Kidney epithelial cell (primary cell): ENCODE measurements at regions not wholly inside any gene's neighbourhood (a gene's known extent, or its start where the extent isn't known, plus 50 kb on each side); places are given as distances from the start of the nearest gene placed in this dataset.

ENCODE experiments used
- DNase-seq: peaks from one replicate; pipeline ENCODE4 v3.0.0-alpha.2; 2010; ENCODE audit warnings: low read depth
- H3K27me3 ChIP-seq: 2 replicates; pipeline ENCODE4 v1.6.0; 2011; ENCODE audit warnings: low read length; ENCODE audit not compliant: control insufficient read depth, insufficient read depth
- H3K36me3 ChIP-seq: 2 replicates; pipeline ENCODE4 v1.5.1; 2011; ENCODE audit warnings: low read length; ENCODE audit not compliant: control insufficient read depth, insufficient read depth
- H3K4me3 ChIP-seq: 2 replicates; pipeline ENCODE4 v1.5.1; 2011; ENCODE audit warnings: low read depth, mild to moderate bottlenecking, control low read depth, low read length
- TF ChIP-seq, protein P1 (sequence below): IDR thresholded peaks from 2 replicates; pipeline ENCODE4 v1.5.1; 2011; ENCODE audit warnings: mild to moderate bottlenecking, moderate library complexity, low read length, control low read depth, inconsistent platforms; ENCODE audit not compliant: insufficient read depth, poor library complexity, severe bottlenecking

DNA sequence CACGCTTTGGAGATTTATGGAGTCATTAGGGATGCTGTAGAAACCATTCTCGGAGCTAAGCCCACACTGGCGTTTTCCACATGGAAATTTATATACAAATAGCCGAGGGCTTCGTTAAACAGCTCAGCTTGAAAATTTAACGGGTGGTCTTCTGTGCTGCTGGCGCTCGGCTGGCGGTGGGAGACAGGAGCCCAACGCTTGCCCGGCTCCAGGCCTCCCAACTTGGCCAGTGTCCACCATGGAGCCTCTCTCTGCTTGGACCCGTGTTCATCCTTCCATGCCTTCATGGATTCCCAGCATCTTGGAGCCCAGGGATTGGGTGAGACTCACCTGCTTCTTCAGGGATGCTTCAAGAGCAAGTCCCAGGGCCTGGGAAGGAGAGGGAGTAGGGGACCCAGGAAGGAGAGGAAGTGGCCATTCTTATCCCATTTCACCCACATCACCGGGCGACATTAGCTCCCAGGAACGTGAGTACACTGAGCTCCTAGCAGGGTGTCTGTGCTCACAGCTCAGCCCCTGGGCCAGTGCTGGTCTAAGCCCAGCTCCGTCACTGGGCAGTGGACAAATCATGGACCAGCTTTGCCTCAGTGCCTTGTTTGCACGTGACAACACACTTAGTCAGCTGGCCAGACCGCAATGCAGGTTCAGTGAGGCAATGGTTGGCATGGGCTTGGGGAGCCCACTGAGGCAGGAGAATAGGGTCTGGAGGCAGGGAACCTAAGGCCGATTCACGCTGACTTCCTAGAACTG, 944.3 kb downstream of the BRD1 start:
- H3K36me3 ChIP-seq, result no peaks in the 10 kb centered on the region
- no peak for DNase-seq

DNA sequence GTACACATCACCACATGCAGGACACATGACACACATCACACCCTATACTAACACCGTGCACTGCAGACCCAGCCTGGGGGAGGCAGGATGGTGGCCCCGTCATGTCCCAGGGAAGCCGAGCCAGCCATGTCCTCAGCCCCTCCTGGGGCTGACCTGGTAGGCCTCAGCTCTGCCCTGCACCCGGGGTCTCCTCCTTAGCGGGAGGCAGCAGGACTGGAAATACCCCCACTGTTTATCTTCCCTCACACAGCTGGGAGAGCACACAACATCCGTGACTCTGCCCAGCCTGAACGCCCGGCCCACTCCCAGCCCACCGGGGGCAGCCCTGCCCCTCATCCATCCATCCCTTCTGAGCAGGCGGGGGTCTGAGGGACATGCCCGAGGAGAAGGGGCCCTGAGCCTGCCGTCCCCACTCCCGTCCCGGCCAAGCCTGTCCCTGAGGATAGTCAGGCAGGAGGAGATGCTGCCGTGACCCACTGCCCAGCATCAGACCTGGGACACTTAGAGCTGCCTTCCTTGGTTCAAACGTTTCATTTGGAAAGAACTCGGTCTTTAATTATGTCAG, 945.0 kb downstream of the BRD1 start:
- H3K27me3 ChIP-seq, result no peaks in the 10 kb centered on the region

More for the DNA sequence above, 944.3 kb downstream of the BRD1 start:
- Histone ChIP-seq H3K27me3 (no peaks in the 10 kb centered on the region), H3K4me3 (no peak overlapping the region)
- TF ChIP-seq, protein P1, sequence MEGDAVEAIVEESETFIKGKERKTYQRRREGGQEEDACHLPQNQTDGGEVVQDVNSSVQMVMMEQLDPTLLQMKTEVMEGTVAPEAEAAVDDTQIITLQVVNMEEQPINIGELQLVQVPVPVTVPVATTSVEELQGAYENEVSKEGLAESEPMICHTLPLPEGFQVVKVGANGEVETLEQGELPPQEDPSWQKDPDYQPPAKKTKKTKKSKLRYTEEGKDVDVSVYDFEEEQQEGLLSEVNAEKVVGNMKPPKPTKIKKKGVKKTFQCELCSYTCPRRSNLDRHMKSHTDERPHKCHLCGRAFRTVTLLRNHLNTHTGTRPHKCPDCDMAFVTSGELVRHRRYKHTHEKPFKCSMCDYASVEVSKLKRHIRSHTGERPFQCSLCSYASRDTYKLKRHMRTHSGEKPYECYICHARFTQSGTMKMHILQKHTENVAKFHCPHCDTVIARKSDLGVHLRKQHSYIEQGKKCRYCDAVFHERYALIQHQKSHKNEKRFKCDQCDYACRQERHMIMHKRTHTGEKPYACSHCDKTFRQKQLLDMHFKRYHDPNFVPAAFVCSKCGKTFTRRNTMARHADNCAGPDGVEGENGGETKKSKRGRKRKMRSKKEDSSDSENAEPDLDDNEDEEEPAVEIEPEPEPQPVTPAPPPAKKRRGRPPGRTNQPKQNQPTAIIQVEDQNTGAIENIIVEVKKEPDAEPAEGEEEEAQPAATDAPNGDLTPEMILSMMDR, result no peak

DNA sequence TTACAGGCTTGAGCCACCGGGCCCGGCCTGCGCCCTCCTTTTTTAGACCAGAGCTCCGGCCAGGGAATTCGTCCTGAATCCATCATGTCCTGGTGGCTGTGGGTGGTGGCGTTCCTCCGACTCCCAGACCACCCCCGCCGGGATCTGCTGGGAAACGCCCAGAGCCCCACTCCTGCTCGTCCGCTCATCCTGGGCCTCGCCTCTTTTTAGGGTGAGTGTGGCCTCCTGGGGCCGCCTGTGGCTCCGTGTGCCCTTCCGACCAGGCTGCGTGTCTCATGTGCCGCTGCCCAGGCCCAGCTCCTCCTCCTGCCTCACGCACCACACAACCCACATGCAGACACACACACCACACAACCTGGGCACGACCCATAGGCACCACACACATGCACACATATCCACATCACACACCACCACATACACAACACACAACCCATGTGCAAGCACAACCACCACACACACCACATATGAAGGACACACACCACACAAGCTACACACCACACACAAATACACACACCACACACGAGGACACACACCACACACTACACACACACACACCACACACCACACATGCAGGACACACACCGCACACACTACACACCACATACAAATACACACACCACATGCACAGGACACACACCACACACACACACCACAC, 946.2 kb downstream of the BRD1 start:
- TF ChIP-seq, protein P1, result no peak
- no peaks in the 10 kb centered on the region for H3K36me3 ChIP-seq
- DNase-seq, result no peak
- no peaks in the 10 kb centered on the region for H3K27me3 ChIP-seq
- H3K4me3 ChIP-seq, result no peak overlapping the region

More for the DNA sequence above, 945.0 kb downstream of the BRD1 start:
- no peaks in the 10 kb centered on the region for H3K36me3 ChIP-seq
- no peak for DNase-seq
- H3K4me3 ChIP-seq, result no peak overlapping the region
- TF ChIP-seq, protein P1, result no peak

DNA sequence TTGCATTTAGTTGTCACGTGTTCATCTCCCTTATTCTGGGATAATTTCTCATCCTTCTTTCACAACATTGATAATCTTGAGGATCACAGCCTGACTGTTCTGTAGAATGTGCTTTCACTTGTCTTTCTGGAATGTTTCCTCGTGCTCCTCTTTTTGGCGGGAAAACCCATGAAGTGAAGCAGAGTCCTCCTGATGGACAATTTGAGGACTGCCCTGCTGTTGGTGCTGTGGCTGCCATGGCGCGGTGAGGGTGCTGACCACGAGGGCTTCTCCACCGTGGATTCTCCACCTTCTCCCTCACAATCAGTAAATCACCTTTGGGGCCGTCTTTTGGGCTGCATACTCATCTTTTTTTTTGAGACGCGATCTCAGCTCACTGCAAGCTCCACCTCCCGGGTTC, 946.9 kb downstream of the BRD1 start:
- no peaks in the 10 kb centered on the region for H3K27me3 ChIP-seq
- TF ChIP-seq, protein P1, result no peak
- H3K36me3 ChIP-seq, result no peaks in the 10 kb centered on the region
- no peak overlapping the region for H3K4me3 ChIP-seq
- no peak for DNase-seq

DNA sequence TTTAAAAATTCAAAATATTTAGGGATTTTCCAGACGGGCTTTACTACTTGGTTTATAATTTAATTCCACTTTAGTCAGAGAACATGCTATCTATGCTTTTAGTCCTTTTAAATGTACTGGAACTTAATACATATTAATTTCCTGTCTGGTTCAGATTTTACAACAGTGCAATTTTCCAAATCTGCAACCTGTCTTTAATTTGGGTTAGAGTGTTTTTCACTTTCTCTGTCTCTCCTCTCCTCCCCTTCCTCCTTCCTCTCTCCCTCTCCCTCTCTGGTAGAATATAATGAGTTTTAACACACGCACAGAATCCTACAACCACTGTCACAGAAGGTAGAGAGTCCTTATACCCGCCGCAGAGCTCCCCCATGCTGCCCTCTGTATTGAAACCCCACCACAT, 950.7 kb downstream of the BRD1 start:
- H3K4me3 ChIP-seq, result no peak overlapping the region
- TF ChIP-seq, protein P1, result no peak
- no peaks in the 10 kb centered on the region for H3K27me3 ChIP-seq
- no peaks in the 10 kb centered on the region for H3K36me3 ChIP-seq
- DNase-seq, result no peak
